ENCODE measurements at regions not wholly inside any gene's neighbourhood (a gene's known extent, or its start where the extent isn't known, plus 50 kb on each side); places are given as distances from the start of the nearest gene placed in this dataset.

- no peak overlapping the region for H2BK15ac ChIP-seq (ENCODE audit: low read depth, low read length)
- no peak overlapping the region for H2BK20ac ChIP-seq (ENCODE audit: low read depth, low read length)
- no peak overlapping the region for H2AFZ ChIP-seq (replicated peaks; ENCODE audit: low read length, poor library complexity)
- no peak overlapping the region for H2BK120ac ChIP-seq (ENCODE audit: low read depth, low read length)
- H3K4me2 ChIP-seq (ENCODE audit: low read depth, low read length), result no peak overlapping the region
- no peaks in the 10 kb centered on the region for H3K27me3 ChIP-seq (ENCODE audit: control insufficient read depth, insufficient read depth, low read length)
- H4K91ac ChIP-seq (ENCODE audit: insufficient read depth, low read depth, low read length), result no peak overlapping the region
- no peak overlapping the region for H4K8ac ChIP-seq (ENCODE audit: low read depth in 2 of 2, low read length in 2 of 2)
- peaks cover 12% of the 10 kb centered on the region; the same call in 1 of the 2 replicates for H3K9me3 ChIP-seq (ENCODE audit: control insufficient read depth, insufficient read depth, low read length)
- no peaks in the 10 kb centered on the region for H4K20me1 ChIP-seq (ENCODE audit: insufficient read depth, low read length)
- in situ Hi-C loops (cut with MboI; ENCODE audit: low sequenced_read_pairs), result no loop called here
- no peak for ATAC-seq (ENCODE audit: low read depth)
- H3K79me1 ChIP-seq (ENCODE audit: low read depth in 1 of 2, low read length in 2 of 2), result no peaks in the 10 kb centered on the region
- H2AK9ac ChIP-seq (replicated peaks; ENCODE audit: low read depth, low read length, poor library complexity), result no peak overlapping the region
- no peak overlapping the region for H3K56ac ChIP-seq (ENCODE audit: extremely low read depth, insufficient read depth, low read length)
- no peak for DNase-seq
- H3K4me1 ChIP-seq (ENCODE audit: control insufficient read depth, insufficient read depth, low read length), result no peaks in the 10 kb centered on the region
- H2AK5ac ChIP-seq (ENCODE audit: low read depth, low read length), result no peak overlapping the region
- H4K5ac ChIP-seq (ENCODE audit: low read depth, low read length), result no peak overlapping the region
- WGBS, 2 experiments (ENCODE audit: extremely low coverage in 2 of 2, insufficient read length in 1 of 2), result no CpG with 5 or more reads among the region's 3 CpGs
- H3K14ac ChIP-seq (replicated peaks; ENCODE audit: low read depth, low read length), result no peak overlapping the region
- TF ChIP-seq RAD21 (IDR thresholded peaks at IDR 0.05; ENCODE audit: low read length), result no peak
- TF ChIP-seq FOS (IDR thresholded peaks at IDR 0.05; ENCODE audit: low read depth, low read length), result no peak
- TF ChIP-seq BHLHE40 (IDR thresholded peaks at IDR 0.05; ENCODE audit: low read depth, low read length), result no peak
- TF ChIP-seq MXI1 (IDR thresholded peaks at IDR 0.05; ENCODE audit: borderline replicate concordance, low read depth, low read length), result no peak
- intact Hi-C loops (cut with micrococcal nuclease), result no loop called here
- H3K36me3 ChIP-seq (ENCODE audit: control insufficient read depth, insufficient read depth, low read length), result no peaks in the 10 kb centered on the region
- ChIA-PET POLR2A (ENCODE audit: unreplicated experiment) (no interaction called here), CTCF (no interaction called here)
- H3K23ac ChIP-seq (ENCODE audit: low read depth, low read length), result no peak overlapping the region
- BruUV-seq (replicated peaks), result no TSS peak
- no peak overlapping the region for H3K27ac ChIP-seq (ENCODE audit: insufficient read depth, low read length)
- H2BK5ac ChIP-seq (ENCODE audit: low read depth, low read length, poor library complexity, severe bottlenecking), result no peak overlapping the region
- H3K4ac ChIP-seq (ENCODE audit: low read depth, low read length), result no peak overlapping the region
- H3K9me1 ChIP-seq (ENCODE audit: insufficient read depth, low read length), result no peaks in the 10 kb centered on the region
- no peak overlapping the region for H3K4me3 ChIP-seq (ENCODE audit: insufficient read depth, low read depth, low read length)
- dilution Hi-C loops (cut with HindIII; ENCODE audit: low sequenced_read_pairs, unreplicated experiment), result no loop called here
- H3K9ac ChIP-seq (ENCODE audit: low read depth, low read length), result no peak overlapping the region
- no peak overlapping the region for H3K18ac ChIP-seq (ENCODE audit: low read depth, low read length)
These were observed 403.7 kb downstream of the LRRC70 start for GRCh38 chr5:62982348-62982747.

Data from IMR-90 (cell line).